ENCODE measurements at regions not wholly inside any gene's neighbourhood (a gene's known extent, or its start where the extent isn't known, plus 50 kb on each side); places are given as distances from the start of the nearest gene placed in this dataset.
"Not testable (repeated sequence)": the region's sequence is repeated elsewhere in the genome, so short reads cannot be mapped to it uniquely, and the experiment has no call there.

DNA sequence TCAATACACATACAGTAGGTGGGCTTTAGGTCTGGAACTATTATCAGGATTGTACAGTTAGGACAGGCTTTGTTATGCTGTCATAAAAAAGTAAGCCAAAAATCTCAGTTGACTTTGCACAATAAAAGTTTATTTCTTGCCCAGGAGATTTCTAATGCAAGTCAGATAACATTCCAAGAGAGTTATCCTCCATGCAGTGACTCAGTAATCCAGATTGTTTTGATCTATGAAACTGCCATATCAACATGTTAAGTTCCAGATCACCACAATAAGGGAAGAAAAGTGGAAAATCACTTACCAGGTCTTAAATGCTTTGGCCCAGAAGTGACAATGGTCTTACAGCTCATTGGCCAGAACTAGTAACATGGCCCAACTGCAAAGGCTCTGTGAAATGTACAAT, 636.2 kb upstream of the KLF12 start:
- no peak for DNase-seq

DNA sequence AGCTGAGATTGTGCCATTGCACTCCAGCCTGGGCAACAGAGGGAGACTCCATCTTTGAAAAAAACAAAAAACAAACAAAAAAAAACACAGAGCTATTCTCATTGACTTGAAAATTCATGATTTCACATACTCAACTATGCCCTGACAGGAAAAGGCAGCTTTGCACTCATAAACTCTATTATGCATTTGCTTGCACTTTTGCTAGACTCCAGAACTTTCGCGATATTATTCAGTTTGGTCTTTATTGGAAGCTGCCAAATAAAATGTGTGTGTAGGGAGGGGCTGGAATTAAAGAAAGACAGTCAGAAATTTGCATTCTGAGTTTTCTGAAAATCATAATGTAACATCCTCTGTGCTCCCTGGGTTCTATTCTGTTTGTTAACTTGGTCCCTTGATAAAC, 635.1 kb upstream of the KLF12 start:
- no peak for DNase-seq

DNA sequence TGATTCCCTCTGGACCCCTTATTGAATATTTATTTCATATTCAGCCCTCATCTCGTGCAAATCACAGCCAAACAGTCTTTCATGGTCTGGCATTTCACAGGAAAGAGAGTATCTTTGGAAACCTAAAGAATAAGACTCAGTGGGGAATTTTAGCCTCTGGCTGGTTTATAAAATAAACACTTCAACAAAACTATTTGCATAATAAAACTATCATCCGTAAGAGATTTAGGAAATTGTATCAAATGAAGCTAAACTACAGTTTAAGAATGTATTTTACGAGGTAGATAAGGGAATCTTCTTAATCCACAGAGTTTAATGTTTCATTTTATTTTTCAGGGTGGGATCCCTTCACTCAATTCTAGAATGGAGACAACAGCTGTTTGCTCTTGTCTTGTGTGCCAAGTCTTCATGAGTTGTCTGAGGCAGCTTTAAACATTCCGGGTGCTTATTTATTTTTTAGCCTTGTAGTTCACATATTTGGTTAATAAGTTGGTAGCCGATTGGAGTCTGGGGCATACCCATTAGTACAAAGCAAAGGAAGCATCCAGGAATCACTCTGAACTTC, 634.4 kb upstream of the KLF12 start:
- no peak for DNase-seq

DNA sequence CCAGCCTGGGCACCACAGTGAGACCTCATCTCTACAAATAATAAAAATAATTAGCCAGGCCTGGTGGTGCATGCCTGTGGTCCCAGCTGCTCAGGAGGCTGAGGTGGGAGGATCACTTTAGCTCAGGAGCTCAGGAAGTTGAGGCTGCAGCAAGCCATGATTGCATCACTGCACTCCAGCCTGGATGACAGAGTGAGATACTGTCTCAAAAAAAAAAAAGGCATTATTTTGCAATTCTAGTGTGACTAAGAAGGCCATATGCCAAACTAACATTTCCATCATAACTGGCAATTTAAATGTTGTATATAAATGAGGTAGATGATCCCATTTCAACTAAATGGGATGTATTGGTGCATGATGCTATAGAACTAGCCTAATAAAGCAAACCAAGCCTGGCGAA, 632.8 kb upstream of the KLF12 start:
- DNase-seq = no peak

DNA sequence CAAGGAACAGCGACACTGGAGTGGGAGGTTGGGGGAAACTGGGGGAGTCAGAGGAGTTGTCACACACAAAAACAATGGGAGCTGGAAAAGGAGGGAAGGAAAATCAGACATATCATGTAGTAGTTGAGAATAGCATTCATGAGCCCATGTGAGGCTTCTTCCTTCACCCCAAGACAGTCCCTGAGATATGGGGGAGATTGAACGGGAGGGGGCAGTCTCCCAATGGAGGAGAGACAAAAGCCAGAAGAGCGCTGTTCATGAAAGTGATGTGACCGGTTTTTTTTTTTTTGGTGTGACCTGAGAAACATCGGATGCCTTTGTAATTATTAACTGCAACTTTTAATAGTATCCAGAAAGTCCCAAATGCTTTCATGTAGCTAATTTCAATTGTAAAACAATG, 631.8 kb upstream of the KLF12 start:
- DNase-seq = no peak

DNA sequence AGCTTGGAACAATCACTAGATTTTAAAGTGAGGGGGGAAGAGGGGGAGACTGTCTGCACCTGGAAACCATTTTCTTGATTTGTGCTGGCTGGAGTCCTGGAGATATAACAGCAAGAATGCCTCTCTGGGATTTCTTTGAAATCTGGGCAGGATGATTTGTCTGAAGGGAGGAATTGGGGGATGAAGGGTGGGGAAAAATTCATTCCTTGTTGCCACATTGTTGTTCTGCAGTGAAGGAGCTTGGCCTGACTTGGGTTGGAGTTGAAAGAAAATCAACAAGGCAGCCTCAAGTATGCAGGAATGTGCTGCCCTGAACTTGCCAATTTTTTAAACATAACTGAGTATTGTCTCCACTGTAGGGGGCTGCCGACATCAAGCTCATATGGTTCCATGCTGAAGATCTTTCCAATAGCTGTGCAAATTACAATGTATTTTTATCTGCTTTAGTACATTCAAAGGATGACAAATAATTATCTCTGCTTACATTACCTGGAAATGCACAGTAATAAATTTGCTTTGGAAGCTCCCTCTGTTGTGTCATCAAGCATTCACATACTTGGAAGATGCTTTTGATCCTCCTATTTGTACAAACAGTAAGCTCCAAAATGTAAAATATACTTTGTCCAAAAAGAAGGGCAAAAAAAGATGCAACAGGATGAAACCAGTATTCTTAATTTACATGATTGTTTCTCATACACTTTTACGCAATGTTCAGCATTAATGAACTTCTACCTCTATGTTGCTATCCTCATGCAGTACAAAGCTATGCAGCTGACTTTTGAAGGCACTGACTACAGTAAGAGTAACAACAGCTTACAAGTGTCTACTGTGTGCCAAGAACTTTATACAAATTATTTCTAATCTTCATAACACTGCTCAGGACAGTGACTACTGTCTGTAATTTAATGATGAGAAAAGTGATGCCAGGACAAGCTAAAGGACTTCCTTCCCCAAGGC, 627.9 kb upstream of the KLF12 start:
- no peak for DNase-seq

DNA sequence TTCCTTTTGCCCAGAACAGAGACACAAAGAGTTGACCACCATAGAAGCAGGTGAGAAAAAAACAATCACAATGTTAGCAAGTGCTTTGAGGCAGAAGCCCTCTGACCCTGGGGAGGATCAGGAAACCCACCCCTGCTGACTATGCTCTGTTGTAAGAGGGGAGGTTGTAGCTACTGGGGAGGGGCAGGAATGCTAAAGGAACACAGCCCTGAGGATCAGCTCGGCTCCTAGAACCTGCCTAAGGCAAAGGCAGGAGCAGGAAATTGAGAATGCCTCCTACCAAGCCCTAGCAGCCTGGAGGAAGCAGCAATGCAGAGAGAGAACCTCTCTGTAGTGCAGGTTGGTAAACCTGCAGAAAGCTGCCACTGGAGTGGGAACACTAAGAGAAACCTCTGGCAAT, 624.0 kb upstream of the KLF12 start:
- DNase-seq = no peak

DNA sequence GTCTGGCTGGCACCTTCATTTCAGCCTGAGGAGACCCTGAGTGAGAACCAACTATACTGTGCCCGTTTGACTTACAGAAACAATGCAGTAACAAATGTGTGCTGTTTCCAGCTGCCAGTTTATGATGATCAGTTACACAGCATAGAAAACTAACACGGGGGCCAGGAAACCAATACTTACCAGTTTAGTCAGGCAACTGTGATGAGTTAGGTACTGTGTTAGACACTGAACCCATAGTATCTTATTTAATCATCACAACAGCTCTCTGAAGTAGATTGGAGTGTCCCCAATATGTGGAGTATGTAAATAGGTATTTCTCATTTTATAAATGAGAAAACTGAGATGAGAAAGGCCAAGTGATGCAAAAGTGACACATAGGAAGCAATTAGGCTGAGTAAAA, 620.9 kb upstream of the KLF12 start:
- no peak for DNase-seq

DNA sequence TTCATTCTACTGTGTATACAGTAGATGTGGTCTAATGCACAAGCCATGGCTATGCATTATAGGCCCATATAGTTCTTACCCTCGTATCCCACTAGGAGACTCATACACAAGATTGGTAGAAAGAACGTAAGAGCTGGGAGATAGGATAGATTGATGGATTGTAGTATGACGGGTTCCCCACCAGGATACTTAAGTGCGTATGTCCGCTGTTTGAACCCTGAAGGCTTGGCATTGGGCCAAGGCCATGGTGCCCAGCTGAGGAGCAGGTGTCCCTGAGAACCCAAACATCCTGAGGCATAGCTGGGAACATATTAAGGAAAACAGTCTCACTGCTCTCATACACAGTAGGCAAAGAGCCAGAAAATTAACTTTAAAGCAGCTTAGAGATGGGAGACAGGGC, 617.5 kb upstream of the KLF12 start:
- DNase-seq = peak; percentile 30

DNA sequence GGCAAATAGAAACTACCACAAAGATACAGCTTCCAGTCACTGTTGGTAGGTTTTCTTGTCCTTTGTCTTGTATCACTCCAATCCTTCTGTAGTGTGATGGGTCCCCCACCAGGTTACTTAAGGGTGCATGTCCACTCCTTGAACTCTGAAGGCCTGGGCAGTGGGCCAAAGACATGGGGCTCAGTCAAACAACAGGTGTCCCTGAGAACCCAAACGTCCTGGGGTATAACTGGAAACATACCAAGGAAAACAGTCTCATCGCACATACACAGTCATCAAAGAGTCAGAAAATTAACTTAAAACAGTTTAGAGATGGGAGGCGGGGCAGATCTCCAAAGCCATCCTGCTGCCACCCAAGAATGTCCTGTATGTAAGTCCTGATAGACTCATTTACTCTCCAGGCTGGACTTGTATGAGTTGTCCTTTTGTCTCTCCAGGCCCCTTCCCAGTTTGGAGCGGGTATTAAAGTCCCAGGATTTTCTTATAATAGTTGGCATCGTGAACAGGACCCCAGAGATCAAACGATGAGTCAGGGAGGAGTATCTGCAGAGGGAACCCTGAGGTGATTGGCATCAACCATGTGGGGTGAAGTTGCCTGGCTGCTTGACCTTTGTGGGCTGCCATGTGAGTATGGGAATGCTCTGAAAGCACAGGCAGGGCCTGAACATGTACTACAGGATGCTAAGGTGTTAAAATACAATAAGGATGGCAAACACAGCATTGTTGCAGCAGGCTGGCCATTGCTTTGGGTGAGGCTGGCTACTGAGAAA, 613.2 kb upstream of the KLF12 start:
- DNase-seq = no peak

DNA sequence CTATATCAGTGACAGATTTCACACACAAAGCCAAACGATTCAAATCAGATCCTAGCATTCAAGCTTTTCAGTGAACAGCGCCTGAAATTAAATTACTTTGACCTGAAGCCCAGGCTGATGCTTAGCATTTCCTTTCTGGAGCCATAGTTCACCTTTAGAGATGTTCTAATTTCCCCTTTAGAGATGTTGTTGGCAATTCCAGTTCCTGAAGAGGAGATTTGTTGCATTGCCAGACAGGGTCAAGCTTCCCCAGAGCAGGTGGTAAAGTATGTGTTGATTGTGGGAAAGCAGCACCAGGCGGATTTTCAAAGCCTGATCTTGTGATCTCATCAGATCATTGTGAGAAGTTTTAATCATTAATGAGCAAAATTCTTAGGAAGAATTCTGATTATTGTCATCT, 609.8 kb upstream of the KLF12 start:
- no peak for DNase-seq

DNA sequence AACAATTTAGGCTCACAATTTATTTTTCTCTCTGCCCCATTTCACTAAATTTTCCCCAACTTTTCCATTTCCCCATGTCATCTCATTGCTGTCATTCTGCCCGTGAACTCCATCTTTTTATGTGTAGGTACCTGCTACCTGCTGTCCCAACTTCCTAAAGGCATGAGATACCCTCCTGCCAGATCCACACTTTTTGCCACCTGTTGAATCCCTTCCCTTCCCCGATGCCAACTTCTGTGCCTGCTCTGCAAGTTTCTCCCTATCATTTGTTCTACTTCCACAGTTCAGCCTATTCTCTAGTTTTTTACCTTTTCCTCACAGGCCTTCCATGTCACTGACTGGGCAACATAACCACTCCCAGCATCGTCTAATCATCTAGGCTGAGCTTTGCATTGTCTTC, 607.5 kb upstream of the KLF12 start:
- no peak for DNase-seq

DNA sequence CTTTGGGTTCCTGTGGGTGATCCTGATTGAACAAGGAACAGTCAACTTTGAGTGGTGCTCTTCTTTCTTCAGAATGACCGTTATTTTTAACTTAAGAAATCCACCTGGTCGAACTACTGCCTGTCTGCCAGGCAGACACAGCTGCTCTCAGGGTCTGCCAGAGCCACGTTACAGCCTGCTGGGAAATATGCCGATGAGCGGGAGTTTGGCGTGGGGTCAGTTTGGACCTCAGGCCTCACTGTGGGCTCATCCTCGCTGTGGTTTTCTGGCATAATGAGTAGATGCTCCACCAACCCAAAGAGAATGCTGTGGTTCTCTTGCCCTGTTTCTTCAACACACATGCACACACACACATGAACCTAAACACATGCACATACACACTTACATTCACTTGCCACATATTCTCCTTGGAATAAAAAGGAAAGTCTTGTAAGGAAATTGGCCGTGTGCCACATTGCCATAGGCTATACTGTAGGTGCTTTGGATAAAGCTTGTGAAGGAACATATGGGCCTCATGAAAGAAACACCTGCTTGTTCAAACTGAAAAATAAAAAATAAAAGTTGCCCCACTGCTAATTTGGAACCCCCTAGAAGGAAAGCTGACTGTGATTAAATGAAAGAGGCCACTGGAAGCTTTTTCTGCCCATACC, 598.7 kb upstream of the KLF12 start:
- DNase-seq = no peak

DNA sequence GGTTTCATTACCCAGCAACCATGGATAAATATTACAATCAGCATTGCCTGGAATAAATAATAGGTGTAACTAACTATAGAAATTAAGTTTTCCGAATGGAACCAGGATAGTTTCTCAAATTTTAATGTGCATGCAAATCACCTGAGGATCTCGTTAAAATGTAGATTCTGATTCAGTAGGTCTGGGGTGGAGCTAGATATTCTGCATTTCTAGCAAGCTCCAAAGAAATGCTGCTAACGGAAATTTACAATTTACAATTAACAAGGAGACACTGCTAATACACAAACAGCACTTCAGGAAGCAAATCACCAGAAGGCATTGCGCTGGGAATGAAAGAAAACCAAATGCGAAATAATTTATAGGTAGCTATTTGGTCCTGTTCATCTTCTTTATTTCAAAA, 597.5 kb upstream of the KLF12 start:
- DNase-seq = no peak

DNA sequence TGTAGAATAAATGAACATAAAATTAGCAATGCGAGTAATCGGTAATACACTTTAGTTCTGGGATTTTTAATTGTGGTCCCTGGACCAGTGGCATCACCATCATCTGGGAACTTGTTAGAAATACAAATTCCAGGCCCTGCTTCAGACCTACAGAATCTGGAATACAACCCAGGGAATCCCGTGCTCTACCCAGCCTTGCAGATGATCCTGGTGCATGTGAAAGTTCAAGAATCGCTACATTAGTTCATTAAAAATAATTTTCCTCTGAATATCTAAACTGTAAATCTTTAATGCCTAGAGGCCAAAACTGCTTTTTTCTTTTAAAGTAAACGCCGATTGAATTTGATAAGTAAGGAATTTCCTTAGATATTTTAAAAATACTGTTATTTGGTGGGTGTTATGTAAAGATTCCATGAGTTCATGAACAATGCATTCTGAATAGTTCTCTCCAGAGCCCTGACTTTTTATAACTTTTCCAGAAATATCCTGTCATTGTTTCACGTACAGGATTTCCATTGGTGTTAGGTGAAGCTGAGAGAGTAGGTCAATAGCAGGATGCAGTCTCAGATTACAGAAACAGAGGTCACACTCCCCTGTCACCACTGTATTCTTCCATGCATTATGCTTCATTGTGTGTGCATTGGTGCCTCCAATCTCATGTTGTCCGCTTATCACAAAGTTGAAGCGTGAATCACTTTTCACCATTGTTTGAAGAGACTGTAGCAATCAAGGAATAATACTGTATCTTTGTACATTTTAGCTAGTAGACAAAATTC, 596.5 kb upstream of the KLF12 start:
- DNase-seq = no peak

DNA sequence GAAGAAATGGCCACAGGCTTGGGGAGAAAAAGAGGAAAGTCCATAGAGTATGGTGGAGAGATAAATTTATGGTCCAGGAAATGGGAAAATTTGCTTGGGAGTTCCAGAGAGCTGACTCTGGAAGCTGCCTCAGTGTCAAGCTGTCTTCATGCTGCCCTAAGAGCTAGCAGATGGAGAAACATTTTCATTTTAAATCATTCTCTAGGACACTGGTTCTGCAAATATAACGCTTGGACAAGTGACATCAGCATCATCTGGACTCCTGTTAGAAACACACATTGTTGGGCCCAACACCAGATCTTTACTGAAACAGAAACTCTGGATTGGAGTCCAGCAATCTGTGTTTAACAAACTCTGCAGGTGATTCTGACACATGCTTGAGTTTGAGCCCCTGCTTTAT, 592.0 kb upstream of the KLF12 start:
- DNase-seq = no peak

DNA sequence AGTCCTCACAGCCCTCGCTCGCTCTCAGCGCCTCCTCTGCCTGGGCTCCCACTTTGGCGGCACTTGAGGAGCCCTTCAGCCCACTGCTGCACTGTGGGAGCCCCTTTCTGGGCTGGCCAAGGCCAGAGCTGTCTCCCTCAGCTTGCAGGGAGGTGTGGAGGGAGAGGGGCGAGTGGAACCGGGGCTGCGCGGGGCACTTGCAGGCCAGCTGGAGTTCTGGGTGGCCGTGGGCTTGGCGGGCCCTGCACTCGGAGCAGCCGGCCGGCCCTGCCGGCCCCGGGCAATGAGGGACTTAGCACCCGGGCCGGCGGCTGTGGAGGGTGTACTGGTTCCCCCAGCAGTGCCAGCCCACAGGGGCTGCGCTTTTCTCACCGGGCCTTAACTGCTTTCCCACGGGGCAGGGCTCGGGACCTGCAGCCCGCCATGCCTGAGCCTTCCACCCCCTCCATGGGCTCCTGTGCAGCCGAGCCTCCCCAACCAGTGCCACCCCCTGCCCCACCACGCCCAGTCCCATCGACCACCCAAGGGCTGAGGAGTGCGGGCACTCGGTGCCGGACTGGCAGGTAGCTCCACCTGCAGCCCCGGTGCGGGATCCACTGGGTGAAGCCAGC, 584.1 kb upstream of the KLF12 start:
- not testable (repeated sequence) for DNase-seq

DNA sequence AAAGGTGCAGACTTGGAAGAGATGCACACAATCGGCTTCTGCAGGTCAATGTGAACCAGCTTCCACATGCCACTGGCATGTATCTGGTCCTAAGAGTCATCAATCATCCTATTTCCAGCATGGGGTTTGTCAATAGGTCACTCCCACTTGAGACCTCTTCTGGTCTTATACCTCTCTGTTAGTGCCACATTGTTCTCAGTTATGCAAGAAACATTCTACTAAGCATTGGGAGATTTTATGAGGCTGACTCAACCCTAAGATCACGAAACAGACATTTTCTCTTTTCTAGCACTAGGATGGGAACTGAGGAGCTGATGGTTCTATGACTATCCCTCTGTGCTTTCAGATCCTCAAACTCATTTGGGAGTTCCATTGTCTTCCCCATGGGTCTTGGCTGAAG, 581.5 kb upstream of the KLF12 start:
- DNase-seq = no peak

DNA sequence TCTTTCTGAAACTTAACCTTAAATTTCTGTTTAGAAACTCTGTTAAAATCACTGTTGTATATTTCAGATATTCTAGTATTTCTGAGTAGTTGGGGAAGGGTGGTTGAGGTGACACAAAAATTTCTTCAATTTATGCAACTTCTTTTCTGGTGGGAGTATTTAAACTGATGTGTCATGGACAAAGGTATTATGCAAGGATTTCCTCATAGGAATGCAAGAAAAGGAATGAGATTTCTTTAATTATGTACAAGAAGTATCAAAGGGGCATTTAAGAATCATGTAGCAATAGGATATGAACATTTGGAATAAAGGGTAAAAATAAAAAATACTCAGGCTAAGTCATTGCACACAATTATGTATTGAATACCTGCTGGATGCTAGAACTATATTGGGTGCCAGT, 575.8 kb upstream of the KLF12 start:
- DNase-seq = no peak

DNA sequence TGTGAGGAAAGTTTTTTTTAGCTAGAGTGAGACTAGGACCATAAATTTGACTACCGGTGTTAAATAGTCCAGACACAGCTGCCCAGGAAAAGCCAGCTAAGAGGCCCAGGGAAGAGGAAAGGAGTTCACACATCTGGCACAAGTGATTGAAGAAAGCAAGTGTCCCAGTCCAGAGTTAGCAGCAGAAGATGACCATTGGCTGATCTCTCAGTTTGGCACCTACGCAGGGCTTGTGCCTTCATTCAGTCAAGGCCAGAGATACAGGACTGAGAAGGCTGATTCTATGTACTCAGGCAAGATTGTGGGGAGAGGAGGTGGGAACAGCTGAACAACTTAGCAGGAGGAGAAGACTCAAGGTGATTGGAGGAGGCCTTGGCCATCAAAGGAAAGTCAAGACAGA, 575.0 kb upstream of the KLF12 start:
- DNase-seq = no peak

DNA sequence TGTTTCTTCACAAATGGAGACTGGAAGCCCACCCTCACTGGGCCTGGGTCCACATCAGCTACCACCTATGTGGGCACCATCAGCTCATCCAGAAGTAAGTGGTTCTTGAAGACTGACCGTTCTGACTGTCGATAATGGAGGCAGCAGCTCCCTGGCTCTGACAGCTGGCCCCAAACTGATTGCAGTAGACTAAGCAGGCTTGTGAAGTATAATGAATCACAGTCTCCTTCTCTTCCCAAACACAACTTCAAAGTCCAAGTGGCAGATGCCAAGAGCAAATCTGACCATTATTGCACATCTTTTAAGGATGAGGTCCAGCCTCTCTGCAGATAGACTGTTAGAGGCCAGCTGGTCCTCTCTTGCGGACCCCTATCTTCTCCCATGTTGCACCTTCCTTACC, 574.4 kb upstream of the KLF12 start:
- no peak for DNase-seq

DNA sequence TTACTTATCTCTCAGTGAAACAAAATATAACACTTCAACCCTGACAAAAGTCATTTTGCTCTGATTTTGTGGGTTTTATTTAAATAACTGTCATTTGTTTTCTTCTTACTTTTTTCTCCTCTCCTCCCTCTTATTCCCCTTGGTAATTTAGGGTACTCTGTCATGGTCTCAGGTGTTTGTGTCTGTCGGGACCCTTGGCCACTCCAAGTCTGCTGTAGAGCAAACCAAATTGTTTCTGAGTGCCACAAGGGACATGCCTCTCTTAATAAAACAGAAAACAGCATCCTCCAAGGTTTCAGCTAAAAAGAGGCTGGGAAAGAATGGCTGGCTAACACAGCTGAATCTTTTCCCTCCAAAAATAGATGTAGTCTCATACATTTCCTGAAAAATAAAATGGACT, 573.1 kb upstream of the KLF12 start:
- no peak for DNase-seq
